ENCODE measurements at regions not wholly inside any gene's neighbourhood (a gene's known extent, or its start where the extent isn't known, plus 50 kb on each side); places are given as distances from the start of the nearest gene placed in this dataset.

GRCh38 chr7:27346531-27347275 lies 104.1 kb downstream of the EVX1 start:
- no peak overlapping the region for H3K27ac ChIP-seq (ENCODE audit: low read depth, low read length)
- no peaks in the 10 kb centered on the region for H3K9me3 ChIP-seq (ENCODE audit: control insufficient read depth, insufficient read depth, low read length)
- H3F3A ChIP-seq (ENCODE audit: control insufficient read depth, insufficient read depth) = no peaks in the 10 kb centered on the region
- no peaks in the 10 kb centered on the region for H3K36me3 ChIP-seq (ENCODE audit: control insufficient read depth, low read length)
- no peaks in the 10 kb centered on the region for H4K20me1 ChIP-seq (ENCODE audit: control insufficient read depth, insufficient read depth, low read depth, low read length)
- TF ChIP-seq CTCF (IDR thresholded peaks at IDR 0.05; ENCODE audit: low read depth, low read length, poor library complexity, severe bottlenecking) (no peak), EZH2phosphoT487 (IDR thresholded peaks at IDR 0.05; ENCODE audit: borderline replicate concordance, low read length) (no peak)
- no peaks in the 10 kb centered on the region for H3K79me2 ChIP-seq (ENCODE audit: control insufficient read depth, low read length)
- H3K9me2 ChIP-seq (replicated peaks; ENCODE audit: control insufficient read depth, low read length) = no peaks in the 10 kb centered on the region
- H3K4me2 ChIP-seq (ENCODE audit: low read length) = no peak overlapping the region
- H3K4me3 ChIP-seq (ENCODE audit: low read length) = no peak overlapping the region
- H3K4me1 ChIP-seq (ENCODE audit: control insufficient read depth, low read length) = no peaks in the 10 kb centered on the region
- peaks cover 44% of the 10 kb centered on the region for H3K27me3 ChIP-seq (ENCODE audit: control insufficient read depth, low read length)

GRCh38 chr7:27347276-27347640 lies 104.7 kb downstream of the EVX1 start:
- no peaks in the 10 kb centered on the region for H3K9me2 ChIP-seq (replicated peaks; ENCODE audit: control insufficient read depth, low read length)
- TF ChIP-seq CTCF (IDR thresholded peaks at IDR 0.05; ENCODE audit: low read depth, low read length, poor library complexity, severe bottlenecking) (no peak), EZH2phosphoT487 (IDR thresholded peaks at IDR 0.05; ENCODE audit: borderline replicate concordance, low read length) (no peak)
- no peak overlapping the region for H3K27ac ChIP-seq (ENCODE audit: low read depth, low read length)
- H3K27me3 ChIP-seq (ENCODE audit: control insufficient read depth, low read length) = peaks cover 40% of the 10 kb centered on the region
- H3K9me3 ChIP-seq (ENCODE audit: control insufficient read depth, insufficient read depth, low read length) = no peaks in the 10 kb centered on the region
- H3K4me2 ChIP-seq (ENCODE audit: low read length) = no peak overlapping the region
- no peaks in the 10 kb centered on the region for H4K20me1 ChIP-seq (ENCODE audit: control insufficient read depth, insufficient read depth, low read depth, low read length)
- no peak overlapping the region for H3K4me3 ChIP-seq (ENCODE audit: low read length)
- no peaks in the 10 kb centered on the region for H3K36me3 ChIP-seq (ENCODE audit: control insufficient read depth, low read length)
- H3K79me2 ChIP-seq (ENCODE audit: control insufficient read depth, low read length) = no peaks in the 10 kb centered on the region
- H3F3A ChIP-seq (ENCODE audit: control insufficient read depth, insufficient read depth) = no peaks in the 10 kb centered on the region
- H3K4me1 ChIP-seq (ENCODE audit: control insufficient read depth, low read length) = no peaks in the 10 kb centered on the region

GRCh38 chr7:27349621-27350020 lies 107.0 kb downstream of the EVX1 start:
- Histone ChIP-seq H3K36me3 (ENCODE audit: control insufficient read depth, low read length) (no peaks in the 10 kb centered on the region), H3K27me3 (ENCODE audit: control insufficient read depth, low read length) (peaks cover 37% of the 10 kb centered on the region), H3K9me2 (replicated peaks; ENCODE audit: control insufficient read depth, low read length) (no peaks in the 10 kb centered on the region), H3K4me3 (ENCODE audit: low read length) (no peak overlapping the region), H3K4me1 (ENCODE audit: control insufficient read depth, low read length) (no peaks in the 10 kb centered on the region), H3F3A (ENCODE audit: control insufficient read depth, insufficient read depth) (no peaks in the 10 kb centered on the region), H3K27ac (ENCODE audit: low read depth, low read length) (no peak overlapping the region), H3K9me3 (ENCODE audit: control insufficient read depth, insufficient read depth, low read length) (no peaks in the 10 kb centered on the region), H3K79me2 (ENCODE audit: control insufficient read depth, low read length) (no peaks in the 10 kb centered on the region), H4K20me1 (ENCODE audit: control insufficient read depth, insufficient read depth, low read depth, low read length) (no peaks in the 10 kb centered on the region), H3K4me2 (ENCODE audit: low read length) (no peak overlapping the region)
- TF ChIP-seq CTCF (IDR thresholded peaks at IDR 0.05; ENCODE audit: low read depth, low read length, poor library complexity, severe bottlenecking) (no peak), EZH2phosphoT487 (IDR thresholded peaks at IDR 0.05; ENCODE audit: borderline replicate concordance, low read length) (no peak)
